GM10847 (cell line): ENCODE measurements at regions not wholly inside any gene's neighbourhood (a gene's known extent, or its start where the extent isn't known, plus 50 kb on each side); places are given as distances from the start of the nearest gene placed in this dataset.

Experiments used
- POLR2A ChIP-seq: IDR thresholded peaks from 2 replicates; pipeline ENCODE4 v1.6.1; 2011; ENCODE audit not compliant: insufficient read length; ENCODE audit errors: extremely low read depth

DNA sequence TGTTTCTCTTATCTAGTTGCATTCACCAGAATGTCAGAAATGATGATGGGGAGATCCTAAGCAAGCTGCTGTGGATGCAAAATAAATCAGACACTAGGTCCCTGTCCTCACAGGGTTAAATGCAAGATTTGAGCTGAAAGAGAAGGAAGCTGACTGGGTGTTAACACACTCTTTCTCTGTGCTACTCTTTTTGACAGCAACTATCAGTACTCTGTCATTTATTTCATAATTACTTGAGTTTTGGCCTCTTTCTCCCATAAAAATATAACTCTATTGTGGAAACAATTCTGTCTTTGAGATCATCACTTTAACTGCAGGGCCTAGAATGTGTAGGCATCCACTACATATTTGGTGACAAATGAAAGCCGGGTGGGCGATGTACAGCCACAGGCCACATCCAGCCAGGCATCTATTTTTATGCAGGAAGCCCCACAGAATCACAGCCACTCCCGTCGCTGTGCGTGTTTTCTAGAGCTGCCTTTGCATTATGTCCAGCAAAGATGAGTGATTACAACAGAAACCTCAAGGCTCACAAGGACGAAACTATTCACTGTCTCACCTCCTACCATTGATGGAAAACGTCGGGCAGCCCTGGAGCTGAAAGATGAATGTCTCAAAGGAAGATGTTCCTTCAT lies 849.0 kb downstream of the RNF144A start:
- no peak for TF ChIP-seq POLR2A

GRCh38 chr2:7766978-7767565 lies 849.9 kb downstream of the RNF144A start:
- no peak for TF ChIP-seq POLR2A

DNA sequence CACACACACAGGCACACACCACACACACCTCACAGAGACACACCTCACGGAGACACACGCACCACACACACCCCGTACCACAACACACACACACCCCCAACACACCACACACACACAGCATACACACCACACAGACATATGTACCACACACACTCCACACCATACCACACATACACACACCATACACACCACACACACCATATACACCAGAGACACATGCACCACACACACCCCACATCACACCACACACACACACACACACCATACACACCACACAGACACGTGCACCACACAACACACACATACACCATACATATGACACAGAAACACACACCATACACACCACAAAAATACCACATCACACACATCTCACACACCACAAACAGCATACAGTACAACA lies 850.7 kb downstream of the RNF144A start:
- no peak for TF ChIP-seq POLR2A

DNA sequence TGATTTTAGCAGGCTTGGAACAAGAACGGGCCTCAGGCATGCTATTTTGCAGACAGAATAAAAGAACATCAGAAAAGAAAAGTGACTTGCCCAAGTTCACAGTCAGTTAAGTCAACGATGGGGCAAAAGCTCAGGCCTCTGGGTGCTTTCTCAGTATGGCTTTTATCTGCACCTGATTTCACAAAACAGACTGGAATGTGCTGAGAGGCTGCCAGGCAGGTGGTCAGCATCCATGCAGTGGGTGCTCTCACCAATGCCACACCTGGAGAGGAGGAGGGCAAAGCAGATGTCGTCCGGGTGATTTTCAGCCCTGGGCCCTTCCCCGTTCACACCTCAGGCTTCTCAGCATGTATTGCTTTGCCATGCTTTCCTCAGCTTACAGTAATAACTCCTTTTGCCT lies 854.6 kb downstream of the RNF144A start:
- no peak for TF ChIP-seq POLR2A

GRCh38 chr2:7773362-7774360 lies 856.4 kb downstream of the RNF144A start:
- no peak for TF ChIP-seq POLR2A

GRCh38 chr2:7774481-7774880 lies 857.3 kb downstream of the RNF144A start:
- TF ChIP-seq POLR2A, result no peak

DNA sequence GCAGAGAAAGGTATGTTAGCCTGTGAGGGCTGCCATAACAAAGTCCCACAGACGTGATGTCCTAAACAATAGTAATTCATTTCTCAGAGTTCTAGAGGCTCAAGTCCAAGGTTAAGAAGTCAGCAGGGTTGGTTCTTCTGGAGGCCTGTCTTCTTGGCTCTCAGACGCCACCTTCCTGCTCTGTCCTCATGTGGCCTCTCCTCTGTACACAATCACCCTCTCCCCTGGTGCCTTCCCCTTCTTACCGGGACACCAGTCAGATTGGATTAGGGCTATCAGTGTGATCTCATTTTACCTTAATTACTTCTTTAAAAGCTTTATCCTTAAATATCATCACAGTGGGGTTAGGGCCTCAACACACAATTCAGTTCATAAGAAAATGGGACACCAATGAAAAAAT lies 860.5 kb downstream of the RNF144A start:
- no peak for TF ChIP-seq POLR2A

- TF ChIP-seq POLR2A, result no peak
These were observed 863.1 kb downstream of the RNF144A start for GRCh38 chr2:7780321-7780720.

GRCh38 chr2:7785700-7786099 lies 868.5 kb downstream of the RNF144A start:
- TF ChIP-seq POLR2A, result no peak

DNA sequence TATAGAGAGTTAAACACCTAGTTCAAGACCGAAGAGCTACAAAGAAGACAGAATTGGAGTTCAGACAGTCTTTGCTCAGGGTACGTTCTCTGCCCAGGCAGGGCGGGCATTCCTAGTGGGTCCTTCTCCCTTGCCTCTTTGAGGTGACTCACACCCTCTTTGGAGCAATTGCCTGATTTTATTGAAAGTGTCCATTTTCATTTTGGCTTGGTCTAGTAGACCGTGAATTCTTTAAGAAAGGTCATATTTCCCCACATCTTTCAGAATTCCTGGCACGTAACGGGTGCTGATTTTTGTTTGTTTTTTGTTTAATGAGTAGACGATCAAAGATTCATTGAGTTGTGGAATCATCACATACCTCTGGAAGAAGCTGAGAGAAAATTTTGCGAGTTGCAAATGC lies 871.5 kb downstream of the RNF144A start:
- no peak for TF ChIP-seq POLR2A

DNA sequence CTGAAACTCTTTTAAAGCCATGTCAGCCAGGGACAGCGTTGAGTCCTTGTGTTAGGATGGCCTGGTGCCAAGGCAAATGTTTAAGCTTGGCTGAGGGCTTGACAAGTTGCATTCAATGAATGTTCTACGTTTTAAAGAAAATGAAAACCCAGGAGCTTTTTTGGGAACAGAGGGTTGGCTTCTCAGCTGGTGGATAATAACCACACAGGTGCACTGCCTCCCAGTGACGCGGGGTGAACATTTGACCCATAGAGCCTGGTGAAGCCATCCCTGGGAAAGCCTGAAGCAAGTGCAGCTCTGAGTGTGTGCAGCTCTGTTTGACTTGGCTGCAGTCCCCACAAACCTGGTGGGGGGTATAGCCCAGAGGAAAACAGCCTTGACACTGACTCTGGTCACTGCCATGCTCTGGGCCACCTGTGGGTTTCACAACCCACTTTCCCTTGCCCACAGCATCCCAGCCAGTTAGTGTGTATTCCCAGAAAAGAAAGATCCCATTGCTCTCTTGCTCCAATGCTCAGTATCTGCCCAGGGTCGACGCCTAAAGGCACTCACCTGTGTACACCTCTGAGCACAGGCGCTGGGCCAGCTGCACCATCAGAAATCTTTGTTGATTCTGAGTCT lies 874.9 kb downstream of the RNF144A start:
- TF ChIP-seq POLR2A, result no peak

DNA sequence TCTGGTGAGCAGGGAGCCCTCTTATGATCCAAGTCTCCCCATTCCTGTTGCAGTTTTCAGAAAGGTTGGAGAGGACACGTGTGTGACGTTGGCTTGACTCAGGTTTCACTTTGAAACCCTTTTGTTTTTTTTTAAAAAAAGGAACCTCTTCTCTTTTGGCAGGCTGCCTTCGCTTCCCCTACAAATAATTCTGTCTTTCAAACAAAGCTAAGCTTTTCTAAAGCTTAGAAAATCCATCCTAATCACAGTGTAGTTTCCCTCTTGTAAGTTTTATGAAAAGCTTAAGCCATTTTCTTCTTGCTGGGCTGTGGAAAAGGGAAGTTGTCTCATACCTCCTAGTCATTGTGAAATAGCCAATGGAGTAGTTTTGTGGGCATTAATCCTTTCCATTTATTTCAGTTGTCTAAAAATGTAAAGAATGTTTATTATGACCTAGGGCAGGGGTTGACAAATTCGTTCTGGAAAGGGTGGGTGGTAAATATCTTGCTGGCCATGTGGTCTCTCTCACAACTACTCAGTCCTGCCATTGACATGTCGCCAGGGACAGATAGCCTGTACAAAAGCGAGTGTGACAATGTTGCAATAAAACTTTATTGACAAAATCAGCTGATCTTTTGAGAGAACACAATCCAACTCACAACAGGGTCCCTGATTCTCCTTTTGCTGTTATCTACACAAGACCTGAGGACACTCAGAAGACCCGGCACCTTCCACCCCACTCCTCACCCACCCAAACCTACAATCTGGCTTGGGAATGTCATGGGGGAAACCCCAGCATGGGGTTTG lies 878.8 kb downstream of the RNF144A start:
- TF ChIP-seq POLR2A, result no peak

DNA sequence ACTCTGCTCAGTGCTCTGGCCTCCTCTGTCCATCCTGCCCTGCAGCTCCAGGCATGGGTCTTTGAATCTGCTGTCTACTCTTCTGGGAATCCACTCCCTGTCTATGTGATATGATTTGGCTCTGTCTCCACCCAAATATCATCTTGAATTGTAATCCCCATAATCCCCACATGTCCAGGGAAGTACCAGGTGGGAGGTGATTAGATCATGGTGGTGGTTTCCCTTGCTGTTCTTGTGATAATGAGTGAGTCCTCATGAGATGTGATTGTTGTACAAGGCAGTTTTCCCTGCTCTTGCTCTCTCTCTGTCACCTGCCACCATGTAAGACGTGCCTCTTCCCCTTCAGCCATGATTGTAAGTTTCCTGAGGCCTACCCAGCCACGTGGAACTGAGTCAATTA lies 881.8 kb upstream of the ID2 start:
- TF ChIP-seq POLR2A, result no peak

GRCh38 chr2:7801212-7801611 lies 880.6 kb upstream of the ID2 start:
- TF ChIP-seq POLR2A, result no peak

DNA sequence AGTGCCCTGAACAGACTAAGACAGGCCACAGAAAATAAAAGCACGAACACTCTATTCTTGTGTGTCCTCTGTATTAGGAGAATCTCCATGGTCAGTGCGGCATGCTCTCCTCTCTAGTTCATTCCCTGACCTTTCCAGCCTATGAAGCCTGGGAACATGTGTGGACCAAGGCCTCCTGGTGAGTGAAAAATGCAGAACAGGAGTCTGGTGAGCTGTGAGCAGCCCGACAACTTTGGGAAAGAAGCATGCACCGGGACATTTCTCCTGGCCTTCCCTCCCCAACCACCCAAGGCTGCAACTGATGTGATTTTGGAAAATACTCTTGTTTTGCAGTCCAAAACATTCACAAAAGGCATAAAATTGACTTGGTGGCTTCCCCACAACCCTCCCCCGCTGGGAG lies 878.3 kb upstream of the ID2 start:
- TF ChIP-seq POLR2A, result no peak
